ENCODE measurements at regions not wholly inside any gene's neighbourhood (a gene's known extent, or its start where the extent isn't known, plus 50 kb on each side); places are given as distances from the start of the nearest gene placed in this dataset.

DNA sequence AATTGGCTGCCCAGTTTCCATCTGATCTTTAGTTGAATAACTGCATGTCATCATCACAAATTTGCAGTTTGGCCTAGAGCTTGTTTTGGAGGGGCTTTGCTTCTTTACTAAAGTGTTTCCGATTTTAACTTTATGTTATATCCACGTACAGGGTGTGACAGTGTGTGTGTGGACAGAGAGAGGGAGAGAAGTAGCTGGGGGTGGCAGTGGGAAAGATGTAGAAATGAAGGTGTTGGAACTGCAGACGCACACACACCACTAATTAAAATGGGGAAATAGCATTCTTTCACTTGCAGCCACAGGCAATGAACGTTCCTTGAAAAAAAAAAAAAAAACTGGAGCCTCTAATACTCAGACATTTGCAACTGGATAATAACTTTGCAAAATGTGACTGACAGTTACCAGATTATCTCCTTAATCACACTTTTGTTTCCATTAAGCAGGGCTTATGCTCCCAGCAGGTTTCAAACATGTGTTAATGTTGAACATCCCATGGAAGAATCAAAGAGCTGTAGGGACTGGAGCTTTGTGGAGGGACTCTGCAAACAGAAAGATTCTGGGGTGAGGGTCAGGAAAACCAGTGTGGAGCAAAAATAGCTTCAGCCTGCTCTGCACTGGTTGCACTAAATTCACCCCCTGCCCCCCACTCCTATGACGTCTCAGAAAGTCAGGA is 238.1 kb upstream of the TENM4 start:
- TF ChIP-seq, protein P1, sequence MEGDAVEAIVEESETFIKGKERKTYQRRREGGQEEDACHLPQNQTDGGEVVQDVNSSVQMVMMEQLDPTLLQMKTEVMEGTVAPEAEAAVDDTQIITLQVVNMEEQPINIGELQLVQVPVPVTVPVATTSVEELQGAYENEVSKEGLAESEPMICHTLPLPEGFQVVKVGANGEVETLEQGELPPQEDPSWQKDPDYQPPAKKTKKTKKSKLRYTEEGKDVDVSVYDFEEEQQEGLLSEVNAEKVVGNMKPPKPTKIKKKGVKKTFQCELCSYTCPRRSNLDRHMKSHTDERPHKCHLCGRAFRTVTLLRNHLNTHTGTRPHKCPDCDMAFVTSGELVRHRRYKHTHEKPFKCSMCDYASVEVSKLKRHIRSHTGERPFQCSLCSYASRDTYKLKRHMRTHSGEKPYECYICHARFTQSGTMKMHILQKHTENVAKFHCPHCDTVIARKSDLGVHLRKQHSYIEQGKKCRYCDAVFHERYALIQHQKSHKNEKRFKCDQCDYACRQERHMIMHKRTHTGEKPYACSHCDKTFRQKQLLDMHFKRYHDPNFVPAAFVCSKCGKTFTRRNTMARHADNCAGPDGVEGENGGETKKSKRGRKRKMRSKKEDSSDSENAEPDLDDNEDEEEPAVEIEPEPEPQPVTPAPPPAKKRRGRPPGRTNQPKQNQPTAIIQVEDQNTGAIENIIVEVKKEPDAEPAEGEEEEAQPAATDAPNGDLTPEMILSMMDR (conservative IDR thresholded peaks at IDR 0.05) = no peak
- H3K27me3 Mint-ChIP-seq (ENCODE audit: low read depth) = peaks cover 26% of the 10 kb centered on the region
- no peak for DNase-seq

More for the DNA sequence above, 238.1 kb upstream of the TENM4 start:
- Histone ChIP-seq H4K8ac (replicated peaks; ENCODE audit: insufficient read length, low read depth, low read length) (no peak overlapping the region), H3K27me3 (ENCODE audit: insufficient read depth, low read length) (no peaks in the 10 kb centered on the region; the same call in 1 of the 2 replicates), H2BK12ac (ENCODE audit: insufficient read length, low read depth, low read length) (no peak overlapping the region), H3K23ac (ENCODE audit: insufficient read length, low read depth, low read length) (no peak overlapping the region), H3K18ac (ENCODE audit: insufficient read length, low read depth, low read length) (no peak overlapping the region), H3K9ac (ENCODE audit: extremely low read depth, insufficient read length, low read length) (no peak overlapping the region), H3K4ac (ENCODE audit: low read depth, low read length) (no peak overlapping the region), H3K14ac (ENCODE audit: insufficient read depth, low read length) (no peak overlapping the region), H2AK5ac (ENCODE audit: insufficient read length, low read length) (no peak overlapping the region), H2BK15ac (ENCODE audit: low read depth, low read length) (no peak overlapping the region), H3K23me2 (ENCODE audit: insufficient read length, low read depth, low read length, poor library complexity, severe bottlenecking) (no peaks in the 10 kb centered on the region), H2AFZ (ENCODE audit: low read length) (no peak overlapping the region), H3K56ac (ENCODE audit: insufficient read length, low read depth, low read length) (no peak overlapping the region), H3K79me2 (ENCODE audit: insufficient read depth, low read length) (no peaks in the 10 kb centered on the region), H3T11ph (ENCODE audit: low read length) (no peak overlapping the region), H4K20me1 (ENCODE audit: control insufficient read depth, insufficient read depth, insufficient read length) (no peaks in the 10 kb centered on the region), H3K9me3 (ENCODE audit: control insufficient read depth, low read depth, low read length) (no peaks in the 10 kb centered on the region), H2BK20ac (ENCODE audit: low read depth, low read length, poor library complexity, severe bottlenecking) (no peak overlapping the region), H4K91ac (ENCODE audit: insufficient read length, low read depth, low read length) (no peak overlapping the region), H3K79me1 (ENCODE audit: insufficient read depth, low read depth, low read length, poor library complexity, severe bottlenecking) (no peaks in the 10 kb centered on the region), H3K4me2 (ENCODE audit: insufficient read depth, insufficient read length, low read length) (no peak overlapping the region), H3K4me1 (ENCODE audit: insufficient read depth, low read length) (no peaks in the 10 kb centered on the region; the same call in 1 of the 2 replicates), H2BK120ac (ENCODE audit: low read depth, low read length, poor library complexity, severe bottlenecking) (no peak overlapping the region), H3K27ac (ENCODE audit: insufficient read length, low read depth, low read length) (no peak overlapping the region), H2BK5ac (ENCODE audit: insufficient read length, low read length) (no peak overlapping the region), H4K5ac (ENCODE audit: insufficient read length, low read depth, low read length) (no peak overlapping the region)
- no peaks in the 10 kb centered on the region; a peak in 1 of 5 replicates for H3K9me3 Mint-ChIP-seq
- H3K4me1 Mint-ChIP-seq = peaks cover 44 to 45% of the 10 kb centered on the region in 2 experiments
- H3K27ac Mint-ChIP-seq = peak overlapping the region in 2 of 3 experiments; percentile 30 to 79; a peak in 2 of 7 replicates
- peak overlapping the region in 1 of 2 experiments; percentile 28; a peak in 2 of 5 replicates for H3K4me3 Mint-ChIP-seq
- WGBS (ENCODE audit: extremely low coverage, insufficient read length, low lambda C conversion rate) = no CpG with 5 or more reads among the region's 5 CpGs
- H3K36me3 Mint-ChIP-seq (ENCODE audit: insufficient read depth in 1 of 3, low read depth in 3 of 3) = no peaks in the 10 kb centered on the region

Data from H9 (cell line).